HCT116 (cell line): ENCODE measurements at regions not wholly inside any gene's neighbourhood (a gene's known extent, or its start where the extent isn't known, plus 50 kb on each side); places are given as distances from the start of the nearest gene placed in this dataset.

Source experiments
- EGR1 ChIP-seq: IDR thresholded peaks from 2 replicates; pipeline ENCODE4 v1.6.1; 2012; ENCODE audit warnings: low read depth
- MAX ChIP-seq: IDR thresholded peaks from 2 replicates; pipeline ENCODE4 v1.6.1; 2012
- POLR2A ChIP-seq: IDR thresholded peaks from 2 replicates; pipeline ENCODE4 v1.7.0; 2011; ENCODE audit warnings: borderline replicate concordance; ENCODE audit not compliant: insufficient read depth, insufficient read length; ENCODE audit errors: extremely low read depth

GRCh38 chr2:19719540-19719939 is 182.2 kb downstream of the TTC32 start:
- TF ChIP-seq MAX = no peak
- no peak for TF ChIP-seq EGR1
- TF ChIP-seq POLR2A = no peak
